GM23338 (cell line): ENCODE measurements at regions not wholly inside any gene's neighbourhood (a gene's known extent, or its start where the extent isn't known, plus 50 kb on each side); places are given as distances from the start of the nearest gene placed in this dataset.

Experiments
- ATAC-seq: fragments of 200-7000 bp; cut with Tn5 transposase; 3 replicates; pipeline ENCODE4 v1.9.1; 2020
- DNase-seq: peaks from one replicate; pipeline ENCODE4 v3.0.0-alpha.2; 2015; ENCODE audit warnings: low spot score
- H2AFZ ChIP-seq: fragments of 200-600 bp; sonication (generic); 2 replicates; pipeline ENCODE4 v1.8.0; 2016; ENCODE audit warnings: antibody characterized with exemption, mild to moderate bottlenecking, moderate library complexity
- H3F3A ChIP-seq: fragments of 200-600 bp; sonication (generic); replicated peaks from 2 replicates; pipeline ENCODE4 v1.8.0; 2017; ENCODE audit warnings: antibody characterized with exemption, mixed run types, low read depth
- H3K27ac ChIP-seq: fragments of 200-600 bp; sonication (generic); 2 replicates; pipeline ENCODE4 v1.6.1; 2016; ENCODE audit warnings: low read depth
- H3K27me3 ChIP-seq: fragments of 200-600 bp; sonication (generic); 2 replicates; pipeline ENCODE4 v1.8.0; 2016; ENCODE audit warnings: mild to moderate bottlenecking, mixed run types, moderate library complexity; ENCODE audit not compliant: insufficient read depth
- H3K36me3 ChIP-seq: fragments of 200-600 bp; sonication (generic); 2 replicates; pipeline ENCODE4 v1.8.0; 2016; ENCODE audit warnings: mild to moderate bottlenecking; ENCODE audit not compliant: insufficient read depth
- H3K4me1 ChIP-seq: fragments of 200-600 bp; sonication (generic); 2 replicates; pipeline ENCODE4 v1.8.0; 2016; ENCODE audit warnings: mild to moderate bottlenecking, moderate library complexity; ENCODE audit not compliant: insufficient read depth
- H3K4me2 ChIP-seq: fragments of 200-600 bp; sonication (generic); 2 replicates; pipeline ENCODE4 v1.7.1; 2017; ENCODE audit warnings: mixed run types
- H3K4me3 ChIP-seq: fragments of 200-600 bp; sonication (generic); 2 replicates; pipeline ENCODE4 v1.6.1; 2016; ENCODE audit warnings: mixed run types
- H3K79me2 ChIP-seq: fragments of 200-600 bp; sonication (generic); replicated peaks from 2 replicates; pipeline ENCODE4 v1.8.0; 2017; ENCODE audit warnings: mild to moderate bottlenecking; ENCODE audit not compliant: insufficient read depth
- H3K9me2 ChIP-seq: fragments of 200-600 bp; sonication (generic); 2 replicates; pipeline ENCODE4 v1.8.0; 2017; ENCODE audit not compliant: insufficient read depth
- H4K20me1 ChIP-seq: fragments of 200-600 bp; sonication (generic); replicated peaks from 2 replicates; pipeline ENCODE4 v1.8.0; 2017; ENCODE audit warnings: mild to moderate bottlenecking; ENCODE audit not compliant: insufficient read depth
- H3K27ac Mint-ChIP-seq: 2 replicates; pipeline ENCODE4 v1.8.0; 2020; ENCODE audit warnings: inconsistent platforms, mild to moderate bottlenecking, moderate library complexity, mixed read lengths
- H3K27me3 Mint-ChIP-seq: 3 replicates; pipeline ENCODE4 v1.8.0; 2022; ENCODE audit warnings: low read depth, mild to moderate bottlenecking, moderate library complexity, mixed read lengths, inconsistent platforms; ENCODE audit not compliant: insufficient read depth, poor library complexity
- H3K36me3 Mint-ChIP-seq: 3 replicates; pipeline ENCODE4 v1.8.0; 2021; ENCODE audit warnings: low read depth, mild to moderate bottlenecking, inconsistent platforms, moderate library complexity, mixed read lengths
- H3K4me1 Mint-ChIP-seq: 3 replicates; pipeline ENCODE4 v1.8.0; 2020; ENCODE audit warnings: mild to moderate bottlenecking, inconsistent platforms, mixed read lengths
- H3K4me3 Mint-ChIP-seq: 3 replicates; pipeline ENCODE4 v1.8.0; 2021; ENCODE audit warnings: moderate library complexity, mild to moderate bottlenecking, inconsistent platforms, mixed read lengths
- H3K9me3 Mint-ChIP-seq: 3 replicates; pipeline ENCODE4 v1.8.0; 2020; ENCODE audit warnings: moderate library complexity, mild to moderate bottlenecking, inconsistent platforms, mixed read lengths
- CREB1 ChIP-seq: fragments of 250-450 bp; sonication (Bioruptor Pico); IDR thresholded peaks from 2 replicates; pipeline ENCODE4 v1.5.0; 2020; ENCODE audit warnings: low read depth, mild to moderate bottlenecking, moderate library complexity
- EZH2 ChIP-seq: fragments of 200-600 bp; sonication (generic); IDR thresholded peaks from one replicate; pipeline ENCODE4 v1.8.0; 2017; ENCODE audit warnings: antibody characterized with exemption, mild to moderate bottlenecking, low read depth; ENCODE audit not compliant: unreplicated experiment
- EZH2phosphoT487 ChIP-seq: fragments of 200-600 bp; sonication (generic); IDR thresholded peaks from one replicate; pipeline ENCODE4 v1.8.1; 2018; ENCODE audit warnings: antibody characterized with exemption; ENCODE audit not compliant: unreplicated experiment
- JUNB ChIP-seq: IDR thresholded peaks from one replicate; pipeline ENCODE4 v1.6.1; 2016; ENCODE audit warnings: antibody characterized with exemption; ENCODE audit not compliant: unreplicated experiment
- NANOG ChIP-seq: IDR thresholded peaks from 2 replicates; pipeline ENCODE4 v1.6.1; 2016; ENCODE audit warnings: antibody characterized with exemption, borderline replicate concordance
- POLR2AphosphoS5 ChIP-seq: IDR thresholded peaks from 2 replicates; pipeline ENCODE4 v1.6.1; 2016; ENCODE audit warnings: antibody characterized with exemption, low read depth
- STAT1 ChIP-seq: IDR thresholded peaks from one replicate; pipeline ENCODE4 v1.6.1; 2016; ENCODE audit warnings: antibody characterized with exemption; ENCODE audit not compliant: unreplicated experiment
- ZNF114 ChIP-seq: fragments of 250-450 bp; sonication (Bioruptor Pico); IDR thresholded peaks from 2 replicates; pipeline ENCODE4 v1.5.0; 2020; ENCODE audit warnings: mild to moderate bottlenecking, moderate library complexity
- ZNF331 ChIP-seq: fragments of 250-450 bp; sonication (Bioruptor Pico); IDR thresholded peaks from 2 replicates; pipeline ENCODE4 v1.5.0; 2020; ENCODE audit warnings: low read depth, mild to moderate bottlenecking, moderate library complexity
- TF ChIP-seq, protein P1 (sequence below): IDR thresholded peaks from one replicate; pipeline ENCODE4 v1.6.1; 2018; ENCODE audit warnings: antibody characterized with exemption; ENCODE audit not compliant: unreplicated experiment
- TF ChIP-seq, protein P2 (sequence below): fragments of 250-450 bp; sonication (Bioruptor Pico); IDR thresholded peaks from 2 replicates; pipeline ENCODE4 v1.5.0; 2020; ENCODE audit warnings: mild to moderate bottlenecking, moderate library complexity
- TF ChIP-seq, protein P3 (sequence below): IDR thresholded peaks from 2 replicates; pipeline ENCODE4 v1.6.1; 2016; ENCODE audit warnings: antibody characterized with exemption
- TF ChIP-seq, protein P4 (sequence below), 2 experiments: fragments of 200-600 bp in 1 of 2; sonication (generic) in 1 of 2; conservative IDR thresholded peaks; 2 replicates each; pipeline versions ENCODE4 v1.5.1 to v1.6.1; 2016 to 2017; ENCODE audit warnings: antibody characterized with exemption in 2 of 2, low read depth in 2 of 2, mild to moderate bottlenecking in 2 of 2, moderate library complexity in 1 of 2

DNA sequence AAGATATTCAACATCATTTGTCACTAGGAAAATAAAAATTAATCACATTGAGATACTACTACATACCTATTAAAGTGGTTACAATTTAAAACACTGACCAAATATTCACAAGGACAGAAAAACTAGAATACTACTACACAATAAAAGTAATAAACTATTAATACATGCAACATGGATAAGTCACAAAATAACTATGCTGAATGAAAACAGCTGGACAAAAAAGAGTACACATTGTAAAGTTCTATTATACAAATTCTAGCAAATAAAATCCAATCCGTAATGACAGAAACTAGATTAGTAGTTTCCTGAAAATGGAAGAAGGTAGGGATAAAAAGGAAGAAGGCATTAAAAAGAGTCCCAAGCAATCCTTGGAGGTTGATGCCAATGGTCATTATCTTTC, 348.7 kb upstream of the PTBP2 start:
- TF ChIP-seq, protein P1, sequence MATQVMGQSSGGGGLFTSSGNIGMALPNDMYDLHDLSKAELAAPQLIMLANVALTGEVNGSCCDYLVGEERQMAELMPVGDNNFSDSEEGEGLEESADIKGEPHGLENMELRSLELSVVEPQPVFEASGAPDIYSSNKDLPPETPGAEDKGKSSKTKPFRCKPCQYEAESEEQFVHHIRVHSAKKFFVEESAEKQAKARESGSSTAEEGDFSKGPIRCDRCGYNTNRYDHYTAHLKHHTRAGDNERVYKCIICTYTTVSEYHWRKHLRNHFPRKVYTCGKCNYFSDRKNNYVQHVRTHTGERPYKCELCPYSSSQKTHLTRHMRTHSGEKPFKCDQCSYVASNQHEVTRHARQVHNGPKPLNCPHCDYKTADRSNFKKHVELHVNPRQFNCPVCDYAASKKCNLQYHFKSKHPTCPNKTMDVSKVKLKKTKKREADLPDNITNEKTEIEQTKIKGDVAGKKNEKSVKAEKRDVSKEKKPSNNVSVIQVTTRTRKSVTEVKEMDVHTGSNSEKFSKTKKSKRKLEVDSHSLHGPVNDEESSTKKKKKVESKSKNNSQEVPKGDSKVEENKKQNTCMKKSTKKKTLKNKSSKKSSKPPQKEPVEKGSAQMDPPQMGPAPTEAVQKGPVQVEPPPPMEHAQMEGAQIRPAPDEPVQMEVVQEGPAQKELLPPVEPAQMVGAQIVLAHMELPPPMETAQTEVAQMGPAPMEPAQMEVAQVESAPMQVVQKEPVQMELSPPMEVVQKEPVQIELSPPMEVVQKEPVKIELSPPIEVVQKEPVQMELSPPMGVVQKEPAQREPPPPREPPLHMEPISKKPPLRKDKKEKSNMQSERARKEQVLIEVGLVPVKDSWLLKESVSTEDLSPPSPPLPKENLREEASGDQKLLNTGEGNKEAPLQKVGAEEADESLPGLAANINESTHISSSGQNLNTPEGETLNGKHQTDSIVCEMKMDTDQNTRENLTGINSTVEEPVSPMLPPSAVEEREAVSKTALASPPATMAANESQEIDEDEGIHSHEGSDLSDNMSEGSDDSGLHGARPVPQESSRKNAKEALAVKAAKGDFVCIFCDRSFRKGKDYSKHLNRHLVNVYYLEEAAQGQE: no peak
- TF ChIP-seq CREB1 (CRISPR knock-in tag) (no peak), STAT1 (no peak), NANOG (no peak), ZNF331 (CRISPR knock-in tag) (no peak), EZH2phosphoT487 (no peak), POLR2AphosphoS5 (no peak), JUNB (no peak), EZH2 (no peak), ZNF114 (CRISPR knock-in tag) (no peak)
- TF ChIP-seq, protein P2, sequence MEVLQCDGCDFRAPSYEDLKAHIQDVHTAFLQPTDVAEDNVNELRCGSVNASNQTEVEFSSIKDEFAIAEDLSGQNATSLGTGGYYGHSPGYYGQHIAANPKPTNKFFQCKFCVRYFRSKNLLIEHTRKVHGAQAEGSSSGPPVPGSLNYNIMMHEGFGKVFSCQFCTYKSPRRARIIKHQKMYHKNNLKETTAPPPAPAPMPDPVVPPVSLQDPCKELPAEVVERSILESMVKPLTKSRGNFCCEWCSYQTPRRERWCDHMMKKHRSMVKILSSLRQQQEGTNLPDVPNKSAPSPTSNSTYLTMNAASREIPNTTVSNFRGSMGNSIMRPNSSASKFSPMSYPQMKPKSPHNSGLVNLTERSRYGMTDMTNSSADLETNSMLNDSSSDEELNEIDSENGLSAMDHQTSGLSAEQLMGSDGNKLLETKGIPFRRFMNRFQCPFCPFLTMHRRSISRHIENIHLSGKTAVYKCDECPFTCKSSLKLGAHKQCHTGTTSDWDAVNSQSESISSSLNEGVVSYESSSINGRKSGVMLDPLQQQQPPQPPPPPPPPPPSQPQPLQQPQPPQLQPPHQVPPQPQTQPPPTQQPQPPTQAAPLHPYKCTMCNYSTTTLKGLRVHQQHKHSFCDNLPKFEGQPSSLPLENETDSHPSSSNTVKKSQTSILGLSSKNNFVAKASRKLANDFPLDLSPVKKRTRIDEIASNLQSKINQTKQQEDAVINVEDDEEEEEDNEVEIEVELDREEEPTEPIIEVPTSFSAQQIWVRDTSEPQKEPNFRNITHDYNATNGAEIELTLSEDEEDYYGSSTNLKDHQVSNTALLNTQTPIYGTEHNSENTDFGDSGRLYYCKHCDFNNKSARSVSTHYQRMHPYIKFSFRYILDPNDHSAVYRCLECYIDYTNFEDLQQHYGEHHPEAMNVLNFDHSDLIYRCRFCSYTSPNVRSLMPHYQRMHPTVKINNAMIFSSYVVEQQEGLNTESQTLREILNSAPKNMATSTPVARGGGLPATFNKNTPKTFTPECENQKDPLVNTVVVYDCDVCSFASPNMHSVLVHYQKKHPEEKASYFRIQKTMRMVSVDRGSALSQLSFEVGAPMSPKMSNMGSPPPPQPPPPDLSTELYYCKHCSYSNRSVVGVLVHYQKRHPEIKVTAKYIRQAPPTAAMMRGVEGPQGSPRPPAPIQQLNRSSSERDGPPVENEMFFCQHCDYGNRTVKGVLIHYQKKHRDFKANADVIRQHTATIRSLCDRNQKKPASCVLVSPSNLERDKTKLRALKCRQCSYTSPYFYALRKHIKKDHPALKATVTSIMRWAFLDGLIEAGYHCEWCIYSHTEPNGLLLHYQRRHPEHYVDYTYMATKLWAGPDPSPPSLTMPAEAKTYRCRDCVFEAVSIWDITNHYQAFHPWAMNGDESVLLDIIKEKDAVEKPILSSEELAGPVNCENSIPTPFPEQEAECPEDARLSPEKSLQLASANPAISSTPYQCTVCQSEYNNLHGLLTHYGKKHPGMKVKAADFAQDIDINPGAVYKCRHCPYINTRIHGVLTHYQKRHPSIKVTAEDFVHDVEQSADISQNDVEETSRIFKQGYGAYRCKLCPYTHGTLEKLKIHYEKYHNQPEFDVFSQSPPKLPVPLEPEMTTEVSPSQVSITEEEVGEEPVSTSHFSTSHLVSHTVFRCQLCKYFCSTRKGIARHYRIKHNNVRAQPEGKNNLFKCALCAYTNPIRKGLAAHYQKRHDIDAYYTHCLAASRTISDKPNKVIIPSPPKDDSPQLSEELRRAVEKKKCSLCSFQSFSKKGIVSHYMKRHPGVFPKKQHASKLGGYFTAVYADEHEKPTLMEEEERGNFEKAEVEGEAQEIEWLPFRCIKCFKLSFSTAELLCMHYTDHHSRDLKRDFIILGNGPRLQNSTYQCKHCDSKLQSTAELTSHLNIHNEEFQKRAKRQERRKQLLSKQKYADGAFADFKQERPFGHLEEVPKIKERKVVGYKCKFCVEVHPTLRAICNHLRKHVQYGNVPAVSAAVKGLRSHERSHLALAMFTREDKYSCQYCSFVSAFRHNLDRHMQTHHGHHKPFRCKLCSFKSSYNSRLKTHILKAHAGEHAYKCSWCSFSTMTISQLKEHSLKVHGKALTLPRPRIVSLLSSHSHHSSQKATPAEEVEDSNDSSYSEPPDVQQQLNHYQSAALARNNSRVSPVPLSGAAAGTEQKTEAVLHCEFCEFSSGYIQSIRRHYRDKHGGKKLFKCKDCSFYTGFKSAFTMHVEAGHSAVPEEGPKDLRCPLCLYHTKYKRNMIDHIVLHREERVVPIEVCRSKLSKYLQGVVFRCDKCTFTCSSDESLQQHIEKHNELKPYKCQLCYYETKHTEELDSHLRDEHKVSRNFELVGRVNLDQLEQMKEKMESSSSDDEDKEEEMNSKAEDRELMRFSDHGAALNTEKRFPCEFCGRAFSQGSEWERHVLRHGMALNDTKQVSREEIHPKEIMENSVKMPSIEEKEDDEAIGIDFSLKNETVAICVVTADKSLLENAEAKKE (CRISPR knock-in tag): no peak
- TF ChIP-seq, protein P3, sequence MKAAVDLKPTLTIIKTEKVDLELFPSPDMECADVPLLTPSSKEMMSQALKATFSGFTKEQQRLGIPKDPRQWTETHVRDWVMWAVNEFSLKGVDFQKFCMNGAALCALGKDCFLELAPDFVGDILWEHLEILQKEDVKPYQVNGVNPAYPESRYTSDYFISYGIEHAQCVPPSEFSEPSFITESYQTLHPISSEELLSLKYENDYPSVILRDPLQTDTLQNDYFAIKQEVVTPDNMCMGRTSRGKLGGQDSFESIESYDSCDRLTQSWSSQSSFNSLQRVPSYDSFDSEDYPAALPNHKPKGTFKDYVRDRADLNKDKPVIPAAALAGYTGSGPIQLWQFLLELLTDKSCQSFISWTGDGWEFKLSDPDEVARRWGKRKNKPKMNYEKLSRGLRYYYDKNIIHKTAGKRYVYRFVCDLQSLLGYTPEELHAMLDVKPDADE: no peak
- TF ChIP-seq, protein P4, sequence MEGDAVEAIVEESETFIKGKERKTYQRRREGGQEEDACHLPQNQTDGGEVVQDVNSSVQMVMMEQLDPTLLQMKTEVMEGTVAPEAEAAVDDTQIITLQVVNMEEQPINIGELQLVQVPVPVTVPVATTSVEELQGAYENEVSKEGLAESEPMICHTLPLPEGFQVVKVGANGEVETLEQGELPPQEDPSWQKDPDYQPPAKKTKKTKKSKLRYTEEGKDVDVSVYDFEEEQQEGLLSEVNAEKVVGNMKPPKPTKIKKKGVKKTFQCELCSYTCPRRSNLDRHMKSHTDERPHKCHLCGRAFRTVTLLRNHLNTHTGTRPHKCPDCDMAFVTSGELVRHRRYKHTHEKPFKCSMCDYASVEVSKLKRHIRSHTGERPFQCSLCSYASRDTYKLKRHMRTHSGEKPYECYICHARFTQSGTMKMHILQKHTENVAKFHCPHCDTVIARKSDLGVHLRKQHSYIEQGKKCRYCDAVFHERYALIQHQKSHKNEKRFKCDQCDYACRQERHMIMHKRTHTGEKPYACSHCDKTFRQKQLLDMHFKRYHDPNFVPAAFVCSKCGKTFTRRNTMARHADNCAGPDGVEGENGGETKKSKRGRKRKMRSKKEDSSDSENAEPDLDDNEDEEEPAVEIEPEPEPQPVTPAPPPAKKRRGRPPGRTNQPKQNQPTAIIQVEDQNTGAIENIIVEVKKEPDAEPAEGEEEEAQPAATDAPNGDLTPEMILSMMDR (conservative IDR thresholded peaks at IDR 0.05; ENCODE audit: low read depth in 2 of 2): no peak
- H3K27ac Mint-ChIP-seq: no peak overlapping the region
- no peak overlapping the region for H3K4me3 ChIP-seq

More for the DNA sequence above, 348.7 kb upstream of the PTBP2 start:
- Mint-ChIP-seq H3K4me3 (no peak overlapping the region), H3K4me1 (peaks cover 7% of the 10 kb centered on the region; the same call in 2 of the 3 replicates), H3K27me3 (no peaks in the 10 kb centered on the region), H3K9me3 (no peaks in the 10 kb centered on the region), H3K36me3 (no peaks in the 10 kb centered on the region)
- Histone ChIP-seq H3K4me1 (no peaks in the 10 kb centered on the region), H3K36me3 (no peaks in the 10 kb centered on the region), H3K27ac (no peak overlapping the region), H4K20me1 (no peaks in the 10 kb centered on the region), H2AFZ (no peak overlapping the region), H3F3A (no peaks in the 10 kb centered on the region), H3K27me3 (no peaks in the 10 kb centered on the region), H3K4me2 (no peak overlapping the region), H3K9me2 (peaks cover 7% of the 10 kb centered on the region; the same call in 1 of the 2 replicates), H3K79me2 (no peaks in the 10 kb centered on the region)
- no peak for DNase-seq
- no peak for ATAC-seq
